Esophagus squamous epithelium (tissue), 4 donors: ENCODE measurements at regions not wholly inside any gene's neighbourhood (a gene's known extent, or its start where the extent isn't known, plus 50 kb on each side); places are given as distances from the start of the nearest gene placed in this dataset.
"Not testable (repeated sequence)": the region's sequence is repeated elsewhere in the genome, so short reads cannot be mapped to it uniquely, and the experiment has no call there.

Source experiments
- POLR2A ChIP-seq, 4 donors: fragments of 450-650 bp; IDR thresholded peaks; one replicate each; pipeline ENCODE4 v1.6.1; 2017; ENCODE audit warnings: antibody characterized with exemption in 4 of 4, mild to moderate bottlenecking in 4 of 4, moderate library complexity in 3 of 4
- TF ChIP-seq, protein P1 (sequence below), 6 experiments: fragments of 450-650 bp in 4 of 6; fragments of 200-600 bp in 2 of 6; sonication (generic) in 2 of 6; IDR thresholded peaks; one replicate each; pipeline ENCODE4 v1.5.1; 2016 to 2019; ENCODE audit warnings: antibody characterized with exemption in 6 of 6, mild to moderate bottlenecking in 4 of 6, moderate library complexity in 4 of 6

DNA sequence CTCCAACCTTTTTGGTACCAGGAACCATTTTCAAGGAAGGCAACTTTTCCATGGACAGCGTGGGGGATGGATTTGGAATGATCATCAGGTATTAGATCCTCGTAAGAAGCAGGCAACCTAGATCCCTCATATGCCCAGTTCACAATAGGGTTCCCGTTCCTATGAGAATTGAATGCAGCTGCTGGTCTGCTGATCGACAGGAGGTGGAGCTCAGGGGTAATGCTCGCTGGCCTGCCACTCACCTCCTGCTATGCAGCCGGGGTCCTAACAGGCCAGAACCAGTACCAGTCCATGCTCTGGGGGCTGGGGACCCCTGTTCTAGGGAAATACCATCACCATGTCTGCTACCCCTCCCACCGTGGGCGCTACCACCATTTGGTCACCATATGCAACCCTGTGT, 167.2 kb upstream of the NBPF19 start:
- TF ChIP-seq, protein P1, sequence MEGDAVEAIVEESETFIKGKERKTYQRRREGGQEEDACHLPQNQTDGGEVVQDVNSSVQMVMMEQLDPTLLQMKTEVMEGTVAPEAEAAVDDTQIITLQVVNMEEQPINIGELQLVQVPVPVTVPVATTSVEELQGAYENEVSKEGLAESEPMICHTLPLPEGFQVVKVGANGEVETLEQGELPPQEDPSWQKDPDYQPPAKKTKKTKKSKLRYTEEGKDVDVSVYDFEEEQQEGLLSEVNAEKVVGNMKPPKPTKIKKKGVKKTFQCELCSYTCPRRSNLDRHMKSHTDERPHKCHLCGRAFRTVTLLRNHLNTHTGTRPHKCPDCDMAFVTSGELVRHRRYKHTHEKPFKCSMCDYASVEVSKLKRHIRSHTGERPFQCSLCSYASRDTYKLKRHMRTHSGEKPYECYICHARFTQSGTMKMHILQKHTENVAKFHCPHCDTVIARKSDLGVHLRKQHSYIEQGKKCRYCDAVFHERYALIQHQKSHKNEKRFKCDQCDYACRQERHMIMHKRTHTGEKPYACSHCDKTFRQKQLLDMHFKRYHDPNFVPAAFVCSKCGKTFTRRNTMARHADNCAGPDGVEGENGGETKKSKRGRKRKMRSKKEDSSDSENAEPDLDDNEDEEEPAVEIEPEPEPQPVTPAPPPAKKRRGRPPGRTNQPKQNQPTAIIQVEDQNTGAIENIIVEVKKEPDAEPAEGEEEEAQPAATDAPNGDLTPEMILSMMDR (IDR thresholded peaks at IDR 0.05), result not testable (repeated sequence)
- not testable (repeated sequence) for TF ChIP-seq POLR2A (IDR thresholded peaks at IDR 0.05)
